GM21526 (cell line): ENCODE measurements at regions not wholly inside any gene's neighbourhood (a gene's known extent, or its start where the extent isn't known, plus 50 kb on each side); places are given as distances from the start of the nearest gene placed in this dataset.
"Not testable (repeated sequence)": the region's sequence is repeated elsewhere in the genome, so short reads cannot be mapped to it uniquely, and the experiment has no call there.

Source experiments
- ATAC-seq: cut with Tn5 transposase; IDR thresholded peaks from one replicate; pipeline ENCODE4 v1.9.1; 2021; ENCODE audit warnings: moderate library complexity; ENCODE audit not compliant: unreplicated experiment, low FRiP score

DNA sequence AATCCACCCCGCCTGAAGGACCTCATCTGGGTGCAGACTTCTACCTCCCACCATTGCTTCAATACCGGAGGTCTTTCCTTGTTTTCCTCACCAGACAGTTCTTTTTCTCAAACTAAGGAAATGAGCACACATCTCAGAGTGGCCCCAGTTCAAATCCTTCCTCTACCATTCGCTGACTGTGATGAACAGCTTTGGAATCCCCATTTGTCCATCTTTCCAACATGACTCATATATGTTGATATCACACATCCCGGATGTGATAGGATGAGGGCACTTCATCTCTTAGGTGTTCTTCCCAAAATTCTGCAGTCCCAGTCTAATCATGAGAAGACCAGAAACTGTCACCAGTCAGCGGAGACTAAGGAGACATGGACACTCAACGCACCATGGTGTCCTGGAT is 67.9 kb upstream of the SMURF2 start:
- not testable (repeated sequence) for ATAC-seq

DNA sequence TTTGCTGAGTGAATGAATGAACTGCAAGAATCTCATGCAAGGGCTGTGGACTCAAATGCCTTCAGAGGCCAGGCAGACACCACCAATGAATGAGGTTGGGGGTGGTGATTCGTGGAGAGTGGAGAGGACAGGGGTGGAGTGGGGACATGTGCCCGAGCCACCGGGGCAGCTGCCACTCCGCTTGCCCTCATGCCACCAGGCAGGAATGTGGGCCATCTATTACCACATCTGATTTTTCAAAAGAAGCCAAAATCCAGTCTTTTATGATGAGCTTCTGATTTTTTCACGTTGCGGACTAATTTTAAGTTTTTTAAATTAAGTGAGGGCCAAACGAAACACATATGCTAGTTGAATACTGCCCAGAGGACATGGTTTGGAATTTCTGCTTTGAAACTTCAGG is 67.1 kb upstream of the SMURF2 start:
- ATAC-seq = no peak

DNA sequence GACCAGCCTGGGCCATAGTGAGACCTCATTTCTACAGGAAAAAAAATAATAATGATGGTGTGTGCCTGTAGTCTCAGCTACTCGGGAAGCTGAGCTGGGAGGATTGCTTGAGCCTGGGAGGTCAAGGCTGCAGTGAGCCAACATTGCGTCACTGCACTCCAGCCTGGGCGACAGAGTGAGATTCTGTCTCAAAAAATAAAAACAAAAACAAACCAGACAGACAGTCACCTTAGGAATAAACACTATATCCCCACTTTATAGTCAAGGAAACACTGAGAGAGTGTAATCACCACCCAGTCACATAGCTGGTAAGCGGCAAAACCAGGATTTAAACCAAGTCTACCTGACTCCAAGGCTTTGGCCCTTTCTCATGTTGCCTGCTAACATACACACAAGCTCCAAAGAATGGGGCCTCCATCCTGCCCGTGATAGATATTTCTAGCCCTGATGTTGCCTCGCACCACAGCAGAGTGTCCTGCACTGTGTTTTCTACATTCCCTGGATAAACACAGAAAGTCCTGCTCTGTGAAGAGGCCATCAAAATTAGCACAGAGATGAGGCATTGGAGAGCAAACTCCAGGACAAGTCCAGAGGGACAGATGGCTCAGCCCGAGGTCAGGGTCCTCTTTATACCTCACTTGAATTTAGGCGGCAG is 66.1 kb upstream of the SMURF2 start:
- ATAC-seq = no peak

DNA sequence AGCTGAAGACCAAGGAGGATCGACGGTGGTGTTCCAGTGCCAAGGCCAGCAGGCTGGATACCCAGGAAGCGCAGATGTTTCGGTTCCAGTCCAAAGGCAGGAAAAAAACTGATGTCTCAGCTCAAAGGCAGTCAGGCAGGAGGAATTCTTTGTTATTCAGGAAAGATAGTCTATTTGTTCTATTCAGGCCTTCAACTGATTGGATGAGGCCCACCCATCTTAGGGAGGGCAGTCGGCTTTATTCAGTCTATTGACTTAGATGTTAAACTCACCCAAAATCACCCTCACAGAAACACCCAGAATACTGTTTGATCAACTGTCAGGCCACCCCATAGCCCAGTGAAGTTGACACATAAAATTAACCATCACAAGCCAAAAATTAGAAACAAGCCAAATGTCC is 63.9 kb upstream of the SMURF2 start:
- not testable (repeated sequence) for ATAC-seq

DNA sequence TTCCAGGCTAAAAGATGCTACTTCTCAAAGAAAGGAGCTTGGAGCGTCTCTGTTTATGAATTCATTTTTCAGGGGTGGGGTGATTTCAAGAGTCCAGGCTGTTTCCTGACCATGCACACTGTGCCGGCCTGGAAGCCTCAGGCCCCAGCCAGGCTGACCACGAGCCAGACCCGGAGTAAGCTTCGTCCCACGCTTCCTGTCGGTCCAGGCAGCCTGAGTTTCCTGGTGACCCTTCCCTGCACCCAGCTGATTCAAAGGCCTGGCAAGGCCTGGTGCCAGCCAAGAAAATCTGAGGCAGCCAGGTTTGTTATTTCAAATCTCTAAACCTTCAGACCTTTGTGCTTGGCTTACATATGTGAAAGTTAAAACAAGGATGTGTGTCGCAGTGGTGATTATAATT is 62.1 kb upstream of the SMURF2 start:
- ATAC-seq = not testable (repeated sequence)

DNA sequence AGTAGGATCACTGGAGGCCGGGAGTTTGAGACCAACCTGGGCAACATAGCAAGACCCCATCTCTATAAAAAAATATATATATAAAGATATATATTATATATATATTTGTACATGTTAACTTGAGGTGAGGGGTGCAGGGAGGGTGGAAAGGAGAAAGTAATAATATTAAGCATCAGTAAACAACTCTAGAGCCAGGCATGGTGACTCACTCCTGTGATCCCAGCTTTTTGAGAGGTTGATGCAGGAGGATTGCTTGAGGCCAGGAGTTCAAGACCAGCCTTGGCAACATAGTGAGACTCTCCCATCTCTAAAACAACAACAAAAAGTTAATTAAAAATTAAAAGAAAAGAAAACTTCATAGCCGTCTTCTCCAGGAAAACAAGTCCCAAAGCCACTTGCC is 61.7 kb upstream of the SMURF2 start:
- ATAC-seq = no peak

DNA sequence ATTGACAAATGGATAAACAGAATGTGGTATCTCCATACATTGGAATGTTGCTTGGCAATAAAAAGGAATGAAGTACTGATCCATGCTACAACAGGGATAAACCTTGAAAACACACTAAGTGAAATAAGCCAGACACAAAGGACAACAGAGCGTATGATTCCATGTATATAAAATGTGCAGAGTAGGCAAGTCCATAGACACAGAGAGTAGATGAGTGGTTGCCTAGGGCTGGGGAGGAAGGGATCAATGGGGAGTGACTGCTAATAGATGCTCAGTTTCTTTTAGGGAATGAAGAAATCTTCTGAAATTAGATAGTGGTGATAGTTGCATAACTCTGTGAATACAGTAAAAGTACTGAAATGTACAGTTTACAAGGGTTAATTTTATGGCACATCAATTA is 59.4 kb upstream of the SMURF2 start:
- ATAC-seq = not testable (repeated sequence)

DNA sequence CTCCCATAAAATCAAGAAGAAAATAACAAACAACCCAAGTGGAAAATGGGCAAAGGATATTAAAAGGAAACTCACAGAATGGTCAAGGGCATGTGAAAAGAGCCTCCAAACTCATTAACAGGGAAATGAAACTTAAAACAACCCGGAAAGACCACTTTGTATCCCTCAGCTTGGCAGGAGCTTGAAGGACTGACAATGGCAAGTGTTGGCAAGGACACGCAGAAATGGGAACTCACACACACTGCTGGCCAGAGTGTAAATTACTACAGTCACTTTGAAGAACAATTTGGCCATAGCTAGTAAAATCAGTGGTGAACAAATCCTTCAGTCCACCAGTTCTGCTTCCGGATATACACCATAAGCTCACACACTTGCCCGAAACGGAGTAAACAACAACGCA is 58.1 kb upstream of the SMURF2 start:
- not testable (repeated sequence) for ATAC-seq

DNA sequence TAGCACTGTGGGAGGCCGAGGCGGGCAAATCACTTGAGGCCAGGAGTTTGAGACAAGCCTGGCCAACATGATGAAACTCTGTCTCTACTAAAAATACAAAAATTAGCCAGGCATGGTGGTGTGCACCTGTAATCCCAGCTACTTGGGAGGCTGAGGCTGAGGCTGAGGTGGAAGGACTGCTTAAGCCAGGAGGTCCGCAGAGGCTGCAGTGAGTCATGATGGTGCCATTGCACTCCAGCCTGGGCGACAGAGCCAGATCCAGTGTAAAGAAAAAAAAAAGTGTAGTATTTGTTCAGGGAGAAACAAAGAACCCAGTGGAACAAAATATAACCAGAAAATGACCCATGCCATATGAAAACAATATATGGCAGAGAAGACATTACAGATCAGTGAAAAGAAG is 57.4 kb upstream of the SMURF2 start:
- not testable (repeated sequence) for ATAC-seq

DNA sequence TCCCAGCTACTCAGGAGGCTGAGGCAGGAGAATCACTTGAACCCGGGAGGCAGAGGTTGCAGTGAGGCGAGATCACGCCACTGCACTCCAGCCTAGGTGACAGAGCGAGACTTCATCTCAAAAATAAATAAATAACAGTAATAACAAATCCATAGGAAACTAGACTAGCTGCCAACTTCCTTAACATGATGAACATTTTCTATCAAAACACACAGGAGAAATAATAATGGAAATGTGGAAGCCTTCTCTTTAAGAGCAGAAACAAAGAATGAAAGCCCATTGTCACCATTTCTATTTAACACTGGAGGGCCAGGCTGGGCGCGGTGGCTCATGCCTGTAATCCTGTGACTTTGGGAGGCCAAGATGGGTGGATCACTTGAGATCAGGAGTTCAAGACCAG is 56.7 kb upstream of the SMURF2 start:
- not testable (repeated sequence) for ATAC-seq

DNA sequence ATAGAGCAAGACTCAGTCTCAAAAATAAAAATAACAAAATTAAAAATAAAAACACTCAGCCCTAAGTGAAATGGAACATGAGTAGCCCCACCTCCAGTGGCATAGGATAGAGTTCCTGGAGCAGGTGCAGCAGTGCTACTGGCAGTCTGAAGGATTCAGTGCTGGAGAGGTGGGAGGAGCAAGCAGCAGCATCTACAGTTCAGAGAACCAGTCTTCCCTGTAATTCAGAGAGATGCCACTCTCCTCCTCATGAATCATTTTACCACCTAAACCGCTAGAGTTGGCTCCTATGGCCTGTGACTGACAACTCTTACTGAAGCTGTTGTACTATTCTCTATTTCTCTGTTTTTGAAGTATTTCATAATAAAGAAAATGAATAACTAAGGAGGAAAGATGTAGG is 56.0 kb upstream of the SMURF2 start:
- no peak for ATAC-seq

DNA sequence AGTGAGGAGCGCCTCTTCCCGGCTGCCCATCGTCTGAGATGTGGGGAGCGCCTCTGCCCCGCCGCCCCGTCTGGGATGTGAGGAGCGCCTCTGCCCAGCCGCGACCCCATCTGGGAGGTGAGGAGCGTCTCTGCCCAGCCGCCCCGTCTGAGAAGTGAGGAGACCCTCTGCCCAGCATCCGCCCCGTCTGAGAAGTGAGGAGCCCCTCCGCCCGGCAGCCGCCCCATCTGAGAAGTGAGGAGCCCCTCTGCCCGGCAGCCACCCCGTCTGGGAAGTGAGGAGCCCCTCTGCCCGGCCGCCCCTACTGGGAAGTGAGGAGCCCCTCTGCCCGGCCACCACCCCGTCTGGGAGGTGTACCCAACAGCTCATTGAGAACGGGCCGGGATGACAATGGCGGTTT is 54.4 kb upstream of the SMURF2 start:
- not testable (repeated sequence) for ATAC-seq

DNA sequence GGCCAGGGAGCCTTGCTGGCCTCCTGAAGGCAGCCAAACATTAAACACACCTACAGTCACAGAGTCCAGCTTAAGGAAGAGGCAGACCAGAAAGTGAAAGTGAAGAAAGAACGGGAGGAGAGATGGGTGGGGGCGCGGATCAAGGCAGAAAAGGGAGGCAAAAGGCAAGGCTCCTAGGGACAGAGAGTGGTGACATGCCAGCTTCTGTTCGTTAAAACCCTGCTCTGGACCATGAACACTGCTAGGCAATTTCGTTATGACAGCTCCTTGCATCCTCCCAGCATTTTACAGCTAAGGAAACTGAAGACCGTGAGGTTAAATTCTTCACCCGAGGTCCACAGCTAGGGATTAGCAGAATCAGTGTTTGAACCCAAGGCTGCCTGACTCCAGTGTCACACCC is 51.7 kb upstream of the SMURF2 start:
- ATAC-seq = not testable (repeated sequence)

DNA sequence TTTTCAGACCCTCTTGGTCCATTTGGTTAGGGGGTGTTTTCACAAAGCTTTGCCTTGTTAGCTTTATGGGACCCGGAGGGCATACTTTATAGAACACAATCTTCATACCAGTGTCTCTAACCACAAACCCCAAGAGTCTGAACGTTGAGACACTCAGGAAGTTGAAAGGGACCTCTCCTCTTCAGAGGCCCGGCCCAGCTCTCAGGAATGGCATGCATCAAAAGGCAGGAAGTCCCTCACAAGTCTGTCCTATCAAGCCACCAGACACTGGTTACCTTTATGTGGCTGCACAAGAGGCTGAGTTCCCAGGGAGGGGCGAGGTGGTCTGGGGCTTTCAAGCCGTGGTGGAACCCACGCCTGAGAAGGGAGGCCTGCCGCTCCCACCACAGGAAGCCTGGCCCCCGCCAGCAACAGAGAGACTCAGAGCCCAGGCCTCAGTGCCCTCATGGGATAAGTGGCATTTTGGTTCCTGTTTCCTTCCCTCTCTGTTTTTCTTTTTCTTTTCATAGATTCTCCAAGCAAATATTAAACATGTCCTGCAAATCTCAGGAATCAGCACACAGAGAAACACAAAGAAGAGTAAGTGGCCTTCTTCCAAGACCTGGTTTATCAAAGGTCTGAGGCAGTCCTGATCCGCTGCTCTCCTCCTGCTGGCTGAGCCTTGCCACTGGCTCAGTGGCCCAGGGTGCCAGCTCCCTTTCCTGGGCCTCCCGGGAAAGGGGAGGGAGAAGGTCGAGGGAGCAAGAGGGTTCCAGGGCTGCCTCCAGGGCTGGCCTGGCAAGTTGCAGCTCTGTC is 50.6 kb upstream of the SMURF2 start:
- not testable (repeated sequence) for ATAC-seq
